Gastroesophageal sphincter (tissue), 4 donors: ENCODE measurements at regions not wholly inside any gene's neighbourhood (a gene's known extent, or its start where the extent isn't known, plus 50 kb on each side); places are given as distances from the start of the nearest gene placed in this dataset.
"Not testable (repeated sequence)": the region's sequence is repeated elsewhere in the genome, so short reads cannot be mapped to it uniquely, and the experiment has no call there.

Source experiments
- ATAC-seq: fragments of 150-250 bp; one replicate; pipeline ENCODE4 v1.9.1; 2016; ENCODE audit warnings: mild to moderate bottlenecking, moderate library complexity
- H3K27ac ChIP-seq, 4 donors: fragments of 200-600 bp; sonication (generic) in 3 of 4; 1 replicate in 3 of 4; 2 replicates in 1 of 4; pipeline ENCODE4 v1.5.1; 2016 to 2019
- H3K27me3 ChIP-seq: fragments of 200-600 bp; sonication (generic); one replicate; pipeline ENCODE4 v1.5.1; 2019
- H3K36me3 ChIP-seq, 2 donors: fragments of 200-600 bp; sonication (generic); one replicate each; pipeline ENCODE4 v1.5.1; 2019; ENCODE audit warnings: control low read depth in 1 of 2
- H3K4me1 ChIP-seq, 3 donors: fragments of 200-600 bp; sonication (generic); 1 replicate in 2 of 3; 2 replicates in 1 of 3; pipeline ENCODE4 v1.5.1; 2016 to 2019; ENCODE audit warnings: control low read depth in 2 of 3
- H3K4me3 ChIP-seq, 2 donors: fragments of 200-600 bp; sonication (generic); one replicate each; pipeline ENCODE4 v1.5.1; 2019; ENCODE audit warnings: mild to moderate bottlenecking in 1 of 2, moderate library complexity in 1 of 2
- H3K9me3 ChIP-seq, 3 donors: fragments of 200-600 bp; sonication (generic); one replicate each; pipeline ENCODE4 v1.5.1; 2017 to 2019; ENCODE audit warnings: control low read depth in 2 of 3
- CTCF ChIP-seq, 4 experiments: fragments of 200-600 bp in 2 of 4; fragments of 450-650 bp in 2 of 4; sonication (generic) in 1 of 4; IDR thresholded peaks; one replicate each; pipeline ENCODE4 v1.5.1; 2017 to 2019; ENCODE audit warnings: antibody characterized with exemption in 4 of 4, mild to moderate bottlenecking in 2 of 4, moderate library complexity in 2 of 4
- EP300 ChIP-seq: sonication (generic); formaldehyde crosslinking; IDR thresholded peaks from one replicate; pipeline ENCODE4 v1.6.1; 2017; ENCODE audit warnings: antibody characterized with exemption, mild to moderate bottlenecking
- POLR2A ChIP-seq, 2 donors: fragments of 450-650 bp; IDR thresholded peaks; one replicate each; pipeline ENCODE4 v1.6.1; 2017; ENCODE audit warnings: antibody characterized with exemption in 2 of 2, mild to moderate bottlenecking in 2 of 2, moderate library complexity in 1 of 2
- POLR2AphosphoS5 ChIP-seq: sonication (generic); formaldehyde crosslinking; IDR thresholded peaks from one replicate; pipeline ENCODE4 v1.6.1; 2017; ENCODE audit warnings: antibody characterized with exemption
- whole genome bisulfite sequencing, 2 donors: methylation state at CpG; one replicate each; pipeline ENCODE4 v1.1.5; 2018; ENCODE audit warnings: low coverage in 1 of 2; 5-methylcytosine and 5-hydroxymethylcytosine counted together

GRCh38 chr11:69899957-69900821 lies 81.0 kb upstream of the FGF3 start:
- no peak overlapping the region for H3K27ac ChIP-seq
- no peaks in the 10 kb centered on the region for H3K36me3 ChIP-seq
- H3K9me3 ChIP-seq: no peaks in the 10 kb centered on the region
- ATAC-seq: no peak
- 56 to 100% methylated on average over 1 to 2 of the region's 9 CpGs for WGBS, 2 donors
- no peak for TF ChIP-seq POLR2AphosphoS5
- TF ChIP-seq EP300: no peak
- no peak for TF ChIP-seq POLR2A (IDR thresholded peaks at IDR 0.05)
- TF ChIP-seq CTCF (IDR thresholded peaks at IDR 0.05): no peak
- H3K27me3 ChIP-seq: peaks cover 30% of the 10 kb centered on the region
- H3K4me3 ChIP-seq: no peak overlapping the region
- peaks cover 0 to 9% (median 0%) of the 10 kb centered on the region in 3 donors for H3K4me1 ChIP-seq

GRCh38 chr11:69900822-69901302 lies 81.6 kb upstream of the FGF3 start:
- not testable (repeated sequence) for H3K27ac ChIP-seq, H3K9me3 ChIP-seq, H3K36me3 ChIP-seq, ATAC-seq, H3K4me1 ChIP-seq, H3K4me3 ChIP-seq
- WGBS, 2 donors: 50 to 57% methylated on average over 1 to 5 of the region's 5 CpGs
- peaks cover 31% of the 10 kb centered on the region for H3K27me3 ChIP-seq

- no peaks in the 10 kb centered on the region for H3K9me3 ChIP-seq
- TF ChIP-seq POLR2A (IDR thresholded peaks at IDR 0.05): no peak
Measured at GRCh38 chr11:69902337-69902736, 83.1 kb upstream of the FGF3 start.

GRCh38 chr11:69903211-69903610 lies 84.0 kb upstream of the FGF3 start:
- no peak for ATAC-seq
- Histone ChIP-seq H3K4me3 (no peak overlapping the region), H3K4me1 (peaks cover 0 to 9% (median 0%) of the 10 kb centered on the region in 3 donors), H3K27me3 (peaks cover 51% of the 10 kb centered on the region), H3K9me3 (no peaks in the 10 kb centered on the region), H3K27ac (no peak overlapping the region), H3K36me3 (no peaks in the 10 kb centered on the region)
- WGBS, 2 donors: 100% methylated on average over 1 of the region's 8 CpGs; no CpG with 5 or more reads in 1 of the 2 donors
- no peak for TF ChIP-seq POLR2A (IDR thresholded peaks at IDR 0.05)
- no peak for TF ChIP-seq CTCF (IDR thresholded peaks at IDR 0.05)
- no peak for TF ChIP-seq POLR2AphosphoS5
- no peak for TF ChIP-seq EP300

More at GRCh38 chr11:69902337-69902736, 83.1 kb upstream of the FGF3 start:
- H3K4me1 ChIP-seq: peaks cover 0 to 9% (median 0%) of the 10 kb centered on the region in 3 donors
- 80 to 83% methylated on average over 4 to 11 of the region's 12 CpGs for WGBS, 2 donors
- H3K4me3 ChIP-seq: no peak overlapping the region
- H3K36me3 ChIP-seq: no peaks in the 10 kb centered on the region
- H3K27ac ChIP-seq: no peak overlapping the region
- H3K27me3 ChIP-seq: peaks cover 45% of the 10 kb centered on the region
- ATAC-seq: no peak

- Histone ChIP-seq H3K9me3 (no peaks in the 10 kb centered on the region), H3K4me3 (no peak overlapping the region), H3K27me3 (peaks cover 53% of the 10 kb centered on the region), H3K36me3 (no peaks in the 10 kb centered on the region), H3K27ac (no peak overlapping the region), H3K4me1 (peaks cover 0 to 9% (median 0%) of the 10 kb centered on the region in 3 donors)
- TF ChIP-seq EP300: no peak
- no peak for TF ChIP-seq POLR2AphosphoS5
- TF ChIP-seq POLR2A (IDR thresholded peaks at IDR 0.05): no peak
- no peak for TF ChIP-seq CTCF (IDR thresholded peaks at IDR 0.05)
- no peak for ATAC-seq
- 81 to 100% methylated on average over 2 to 8 of the region's 14 CpGs for WGBS, 2 donors
Measured at GRCh38 chr11:69904161-69904973, 85.2 kb upstream of the FGF3 start.
